NCI-H2081 (cell line): ENCODE measurements at regions not wholly inside any gene's neighbourhood (a gene's known extent, or its start where the extent isn't known, plus 50 kb on each side); places are given as distances from the start of the nearest gene placed in this dataset.
A peak's percentile ranks its signal among the peaks of the same experiment; 100 is the strongest.

Experiments
- DNase-seq, 2 experiments: peaks; one replicate each; lab custom pipeline; 2025; lab: John Stamatoyannopoulos, UW

DNA sequence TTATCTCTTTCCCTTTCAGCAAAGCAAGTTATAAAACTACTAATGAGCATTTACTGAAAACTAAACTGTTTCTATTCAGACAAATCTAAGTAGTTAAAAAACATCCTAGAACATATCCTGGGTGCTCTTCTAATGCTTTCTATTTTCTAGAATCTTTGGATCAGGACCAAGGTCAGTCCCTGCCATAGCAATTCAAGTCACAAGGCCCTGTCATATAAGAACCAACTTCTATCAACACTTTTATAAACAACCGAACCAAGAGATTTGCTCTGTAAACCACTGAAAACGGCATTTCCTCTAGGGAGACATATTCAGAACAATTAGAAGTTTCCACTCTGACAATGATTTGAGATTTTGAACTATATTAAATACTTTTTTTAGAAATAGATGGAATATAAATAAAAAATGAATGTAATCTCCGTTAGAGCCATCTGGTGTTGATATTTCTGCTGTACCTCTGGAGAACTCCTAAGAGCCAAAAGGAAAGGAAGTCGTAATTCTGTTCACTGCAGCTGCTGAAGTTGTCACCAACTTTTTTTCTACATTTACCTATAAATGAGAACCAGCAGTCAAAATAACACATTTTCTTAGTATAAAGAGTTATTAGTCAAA, 51.4 kb upstream of the LGSN start:
- DNase-seq: no peak

DNA sequence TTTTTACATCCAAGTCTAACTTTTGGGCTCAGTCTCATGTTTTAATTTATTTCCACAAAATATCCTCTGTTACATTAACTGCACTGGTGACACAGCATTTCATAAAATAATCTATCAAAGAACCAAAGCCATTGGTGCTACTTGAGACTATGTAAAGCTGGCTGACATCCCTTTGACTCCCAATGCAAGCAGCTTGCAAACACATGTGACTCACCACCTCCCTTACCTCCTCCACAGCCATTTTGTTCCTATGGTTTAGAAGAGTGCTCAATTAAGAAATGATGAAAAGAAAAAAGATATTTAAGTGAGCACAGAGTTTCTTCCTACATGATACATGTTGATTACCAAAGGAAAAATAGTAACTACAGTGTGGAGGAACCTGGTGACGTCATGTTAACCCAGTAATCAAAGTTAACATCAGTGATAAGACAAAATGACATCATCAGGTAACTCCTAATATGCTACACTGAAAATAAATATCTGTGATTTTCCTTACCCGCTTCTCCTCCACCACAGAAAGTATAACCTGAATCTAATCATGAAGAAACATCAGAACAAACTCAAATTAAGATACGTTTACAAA, 53.3 kb upstream of the LGSN start:
- DNase-seq: no peak

DNA sequence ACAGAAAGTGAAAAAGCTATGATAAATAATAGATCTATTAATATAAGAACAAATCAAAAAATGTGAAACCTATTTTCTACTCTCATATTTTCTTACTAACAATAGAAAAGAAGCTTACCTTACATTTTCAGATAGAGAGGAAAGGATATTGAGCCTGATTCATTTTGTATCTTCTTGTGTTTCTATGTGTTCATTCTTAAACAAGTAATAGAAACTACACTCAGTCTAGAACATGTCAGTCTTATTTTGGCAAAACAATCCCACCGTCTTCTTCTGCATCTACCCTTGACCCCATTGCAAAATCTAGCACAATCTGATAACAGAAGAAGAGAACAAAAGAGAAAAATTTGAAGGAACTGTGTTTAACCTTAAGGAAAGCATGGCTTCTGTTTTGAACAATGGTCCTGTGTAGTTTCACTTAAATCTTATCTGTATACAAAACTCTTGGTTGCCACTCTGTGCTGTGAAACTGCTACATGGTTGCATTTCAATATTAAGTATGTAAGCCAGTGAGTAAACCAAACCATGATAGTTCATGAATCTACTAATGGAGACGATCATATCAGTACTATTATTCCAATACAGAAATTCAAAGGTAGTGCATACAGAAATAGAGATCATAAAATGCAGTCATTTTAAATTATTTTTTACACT, 69.5 kb upstream of the LGSN start:
- DNase-seq: no peak

DNA sequence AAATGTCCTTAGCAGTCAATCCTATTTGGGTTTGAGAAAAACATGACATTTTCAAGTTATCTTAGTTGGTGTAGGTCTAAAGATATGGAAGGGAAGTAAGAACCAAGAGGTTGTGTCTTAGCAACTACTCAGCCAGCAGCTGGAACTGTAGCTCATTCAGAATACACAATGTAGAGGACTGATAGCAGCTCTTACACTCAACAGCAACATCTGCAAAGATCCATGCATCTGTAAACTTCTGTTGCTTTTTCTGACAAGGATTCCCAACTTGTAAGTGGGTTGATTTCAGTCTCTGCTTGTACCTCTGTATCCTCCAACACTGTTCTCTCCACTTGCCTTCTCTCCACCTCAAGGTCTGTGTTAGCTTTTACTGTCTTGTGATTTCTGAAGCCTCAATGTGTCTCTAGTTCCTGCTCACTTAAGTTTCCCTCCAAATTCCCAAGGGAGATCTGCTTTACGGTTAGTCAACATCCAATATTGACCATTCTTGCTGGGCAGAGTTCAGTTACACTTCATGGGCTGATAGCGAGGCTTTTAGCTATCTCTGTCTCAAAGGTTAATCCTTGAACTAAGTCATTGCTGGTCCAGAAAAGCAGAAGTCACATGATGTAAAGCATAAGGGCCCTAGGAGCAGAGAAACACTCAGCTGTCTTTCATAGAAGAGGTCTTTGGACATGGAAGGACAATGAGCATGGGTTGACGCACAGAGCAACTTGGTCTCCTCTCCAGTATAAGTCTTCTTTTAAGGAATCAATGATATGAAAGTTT, 71.6 kb upstream of the LGSN start:
- DNase-seq: no peak

DNA sequence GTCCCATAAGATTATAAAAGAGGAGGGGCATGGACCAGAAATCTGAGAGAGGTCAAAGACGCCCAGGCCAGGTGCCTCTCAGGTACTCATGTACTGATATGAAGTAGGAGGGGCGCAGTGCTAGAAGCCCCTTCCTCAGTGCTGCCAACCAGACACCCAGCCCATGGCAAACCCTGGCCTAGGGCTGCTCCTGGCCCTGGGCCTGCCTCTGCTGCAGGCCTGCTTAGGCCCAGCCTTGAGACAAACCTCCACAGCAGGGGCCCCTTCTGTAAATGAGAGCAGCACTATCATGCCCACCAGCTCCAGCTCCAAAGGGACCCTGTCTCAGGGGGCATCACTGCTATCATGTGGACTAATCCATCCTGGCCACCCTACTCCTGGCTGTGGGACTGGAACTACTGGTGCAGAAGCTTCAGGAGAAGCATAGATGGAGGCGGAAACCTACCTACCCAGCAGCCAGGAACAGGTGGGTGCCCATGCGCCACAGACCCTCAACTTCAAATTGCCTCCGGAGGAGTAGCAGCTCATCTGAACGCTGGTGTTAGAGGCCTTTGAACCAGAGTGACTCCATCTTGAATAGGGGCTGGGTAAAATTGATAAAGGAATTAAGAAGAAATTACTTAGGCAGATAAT, 72.4 kb upstream of the LGSN start:
- no peak for DNase-seq

DNA sequence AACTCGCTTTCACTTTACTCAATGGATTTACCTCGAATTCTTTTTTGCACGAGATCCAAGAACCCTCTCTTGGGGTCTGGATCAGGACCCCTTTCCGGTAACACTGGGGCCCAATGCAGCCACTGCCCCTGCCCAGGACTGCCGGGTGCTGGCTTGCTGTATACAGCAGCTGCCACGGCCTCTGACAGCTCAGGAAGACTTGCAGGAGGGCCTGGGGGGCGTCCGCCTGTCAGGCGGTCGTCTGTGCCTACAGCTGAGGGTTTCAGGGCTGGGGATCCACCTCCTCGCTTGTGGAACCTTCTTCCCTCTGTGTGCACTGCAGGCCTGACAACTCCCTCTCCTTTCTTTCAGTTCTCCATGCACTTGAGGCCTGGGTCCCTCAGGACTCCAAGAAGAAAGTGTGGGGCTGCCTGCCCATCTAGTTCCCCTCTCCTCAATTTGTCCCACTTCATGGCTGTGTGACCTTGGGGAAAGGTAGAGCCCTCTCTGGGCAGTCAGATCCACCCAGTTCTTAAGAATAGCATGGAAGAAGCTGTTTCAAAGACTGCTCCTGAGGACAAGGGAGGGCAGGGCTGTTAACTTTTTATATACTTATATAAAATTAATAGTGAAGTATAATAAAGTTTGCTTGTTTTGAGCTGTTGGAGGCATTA, 75.0 kb upstream of the LGSN start:
- no peak for DNase-seq

DNA sequence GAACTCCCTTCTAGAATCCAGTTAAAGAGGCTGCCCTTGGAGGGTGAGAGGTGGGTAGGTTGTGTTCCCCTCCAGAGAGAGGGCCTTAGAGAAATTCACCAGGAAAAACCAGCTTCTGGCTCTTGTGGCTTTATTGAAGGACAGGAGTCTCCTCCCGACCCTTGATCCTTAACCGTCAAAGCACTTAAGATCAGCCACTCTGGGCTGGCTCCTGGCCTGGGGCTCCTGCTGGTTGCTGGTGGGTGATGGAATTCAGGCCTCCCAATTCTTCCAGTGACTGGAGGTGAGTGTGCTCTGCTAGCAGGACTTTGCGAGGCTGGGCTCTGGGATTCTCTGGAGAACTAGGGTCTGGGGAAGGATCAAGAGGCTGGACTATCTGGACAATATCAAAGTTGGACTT, 75.6 kb upstream of the LGSN start:
- no peak for DNase-seq

DNA sequence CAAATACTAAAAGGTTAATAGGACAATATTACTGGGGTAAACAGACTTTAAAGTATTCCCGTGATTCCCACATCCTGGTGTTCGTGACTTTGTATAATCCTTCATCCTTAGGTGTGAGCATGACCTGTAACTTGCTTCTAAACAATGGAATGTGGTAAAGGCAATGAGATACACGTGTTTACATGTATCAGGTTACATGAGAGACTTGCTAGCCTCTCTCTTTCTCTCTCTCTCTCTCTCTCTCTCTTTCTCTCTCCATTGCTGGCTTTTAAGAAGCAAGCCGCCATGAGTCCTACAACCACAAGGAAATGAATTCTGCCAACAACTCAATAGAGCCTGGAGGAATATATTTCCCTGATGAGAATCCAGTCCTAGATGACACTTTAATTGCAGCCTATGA, 83.9 kb upstream of the LGSN start:
- no peak for DNase-seq

DNA sequence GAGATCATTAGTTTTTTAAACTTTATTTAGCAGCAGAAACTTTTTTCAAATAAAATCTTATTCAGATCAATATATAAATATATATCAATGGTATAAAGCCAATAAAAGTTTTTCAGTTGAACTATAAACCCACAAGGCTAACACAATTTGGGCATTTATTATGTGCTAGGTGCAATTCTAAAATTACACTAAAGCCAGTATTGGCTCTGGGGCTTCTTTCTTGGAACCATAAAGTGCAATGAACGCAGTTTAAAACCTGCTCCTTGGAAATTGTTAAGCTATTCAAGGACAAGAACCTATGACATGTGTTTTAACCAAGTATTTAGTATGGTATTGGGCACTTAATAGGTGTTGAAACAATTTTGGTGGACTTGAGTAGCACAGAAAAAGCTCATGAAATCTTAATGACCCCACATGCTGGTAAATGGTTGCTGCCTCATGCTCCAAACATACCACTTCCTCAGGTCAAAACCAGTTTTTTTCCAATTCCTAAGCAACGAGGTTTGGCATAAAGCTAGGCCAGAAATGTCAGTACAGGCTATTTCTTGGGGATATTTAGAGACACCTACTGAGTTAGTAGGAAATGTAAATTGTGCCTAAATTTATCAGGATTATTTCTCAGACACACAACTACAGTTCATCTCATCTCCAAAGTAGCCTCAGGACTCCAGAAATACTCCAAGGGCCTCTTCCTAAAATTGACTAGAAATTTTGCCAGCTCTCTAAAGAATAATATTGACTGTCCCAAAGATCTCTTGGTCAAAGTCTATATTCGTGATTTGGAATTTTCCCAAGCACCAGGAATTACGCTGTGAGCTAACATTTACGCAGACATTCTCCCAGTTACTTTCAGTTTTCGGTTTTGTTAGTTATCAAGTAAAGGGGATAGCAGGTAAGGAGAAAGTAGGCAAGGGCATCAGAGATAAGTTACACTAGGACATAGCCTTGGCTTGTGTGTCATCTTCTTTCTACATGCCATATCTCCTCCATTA, 90.9 kb upstream of the LGSN start:
- no peak for DNase-seq

DNA sequence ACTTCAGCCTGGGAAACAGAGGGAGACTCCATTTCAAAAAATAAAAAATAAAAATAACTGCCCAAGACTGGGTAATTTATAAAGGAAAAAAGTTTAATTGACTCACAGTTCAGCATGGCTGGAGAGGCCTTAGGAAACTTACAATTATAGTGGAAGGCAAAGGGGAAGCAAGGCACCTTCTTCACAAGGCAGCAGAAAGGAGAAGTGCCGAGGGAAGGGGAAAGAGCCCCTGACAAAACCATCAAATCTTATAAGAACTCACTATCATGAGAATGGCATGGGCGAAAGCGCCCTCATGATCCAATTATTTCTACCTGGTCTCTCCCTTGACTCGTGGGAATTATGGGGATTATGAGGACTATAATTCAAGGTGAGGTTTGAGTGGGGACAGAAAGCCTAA, 95.5 kb upstream of the LGSN start:
- DNase-seq: no peak

DNA sequence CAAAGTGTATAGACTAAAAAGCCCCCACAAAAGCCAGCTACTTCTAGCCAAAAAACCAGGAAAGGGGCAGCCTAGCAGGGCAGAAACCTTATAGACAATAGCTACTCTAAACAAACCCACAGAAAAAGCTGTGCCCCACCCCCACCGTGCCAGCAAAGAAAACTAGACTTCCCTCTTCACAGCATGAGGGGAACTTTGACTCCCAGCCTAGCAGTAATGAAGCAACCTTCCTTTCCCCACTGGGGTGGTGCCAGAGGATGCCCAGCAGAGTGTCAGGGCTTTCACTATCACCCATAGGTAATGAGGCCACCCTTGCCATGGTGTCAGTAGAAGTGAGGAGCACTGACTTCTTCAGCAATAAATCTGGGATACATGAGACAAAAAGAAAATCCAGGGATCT, 99.0 kb upstream of the LGSN start:
- no peak for DNase-seq

DNA sequence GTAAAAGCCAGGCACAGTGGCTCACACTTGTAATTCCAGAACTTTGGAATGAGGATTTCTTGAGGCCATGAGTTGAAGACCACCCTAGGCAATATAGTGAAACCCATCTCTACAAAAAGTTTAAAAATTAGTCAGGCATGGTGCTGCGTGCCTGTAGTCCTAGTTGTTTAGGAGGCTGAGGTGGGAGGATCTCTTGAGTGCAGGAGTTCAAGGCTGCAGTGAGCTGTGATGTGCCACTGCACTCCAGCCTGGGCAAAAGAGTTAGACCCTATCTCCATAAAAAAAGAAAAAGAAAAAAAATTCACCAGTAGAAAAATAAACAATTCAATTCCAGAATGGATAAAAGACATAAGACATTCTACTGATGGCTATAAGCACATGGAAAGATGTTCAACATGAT, 104.9 kb upstream of the LGSN start:
- DNase-seq: no peak

DNA sequence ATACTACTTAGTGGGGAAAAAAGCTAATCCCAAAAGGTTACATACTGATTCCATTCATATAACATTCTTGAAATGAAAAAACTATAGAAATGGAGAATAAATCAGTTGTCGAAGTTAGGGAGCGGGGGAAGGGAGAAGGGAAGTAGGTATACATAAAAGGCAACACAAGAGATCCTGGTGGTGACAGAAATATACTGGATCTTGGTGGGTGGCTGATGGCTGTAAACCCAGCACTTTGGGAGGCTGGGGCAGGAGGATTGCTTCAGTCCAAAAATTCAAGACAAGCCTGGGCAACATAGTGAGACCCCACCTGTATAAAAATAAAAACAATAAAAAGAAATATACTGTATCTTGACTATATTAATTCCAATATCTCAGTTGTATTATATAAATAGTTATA, 105.7 kb upstream of the LGSN start:
- DNase-seq: no peak

DNA sequence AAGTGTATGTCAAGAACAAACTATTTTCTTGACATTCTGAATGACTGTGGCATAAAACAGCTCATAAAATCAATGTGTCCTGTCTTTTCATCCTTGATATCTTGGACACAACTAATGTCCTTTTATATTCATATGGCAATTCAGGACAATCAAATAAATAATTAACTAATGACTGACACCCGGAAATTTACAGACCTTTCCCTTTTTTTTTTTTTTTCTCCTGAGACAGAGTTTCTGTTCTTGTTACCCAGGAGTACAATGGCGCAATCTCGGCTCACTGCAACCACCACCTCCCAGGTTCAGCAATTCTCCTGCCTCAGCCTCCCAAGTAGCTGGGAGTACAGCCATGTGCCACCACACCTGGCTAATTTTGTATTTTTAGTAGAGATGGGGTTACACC, 107.1 kb upstream of the LGSN start:
- no peak for DNase-seq

DNA sequence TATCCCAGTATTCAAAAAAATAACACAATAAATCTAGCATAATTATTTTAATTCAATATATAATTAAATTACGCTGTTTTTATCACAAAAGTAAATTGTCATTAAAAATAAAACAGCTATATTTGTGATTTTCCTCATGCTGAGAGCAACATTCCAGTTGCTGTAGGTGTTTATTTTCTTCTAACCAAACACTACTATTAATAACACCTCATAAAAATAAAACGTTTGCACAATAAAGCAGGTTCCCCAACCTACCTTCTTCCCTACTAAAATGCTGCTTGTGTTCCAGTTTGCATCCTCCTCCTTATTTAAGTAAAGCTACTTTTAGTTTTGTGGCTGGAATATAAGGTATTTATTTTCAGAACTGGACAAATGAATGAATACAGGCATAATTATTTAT, 108.2 kb upstream of the LGSN start:
- no peak for DNase-seq

DNA sequence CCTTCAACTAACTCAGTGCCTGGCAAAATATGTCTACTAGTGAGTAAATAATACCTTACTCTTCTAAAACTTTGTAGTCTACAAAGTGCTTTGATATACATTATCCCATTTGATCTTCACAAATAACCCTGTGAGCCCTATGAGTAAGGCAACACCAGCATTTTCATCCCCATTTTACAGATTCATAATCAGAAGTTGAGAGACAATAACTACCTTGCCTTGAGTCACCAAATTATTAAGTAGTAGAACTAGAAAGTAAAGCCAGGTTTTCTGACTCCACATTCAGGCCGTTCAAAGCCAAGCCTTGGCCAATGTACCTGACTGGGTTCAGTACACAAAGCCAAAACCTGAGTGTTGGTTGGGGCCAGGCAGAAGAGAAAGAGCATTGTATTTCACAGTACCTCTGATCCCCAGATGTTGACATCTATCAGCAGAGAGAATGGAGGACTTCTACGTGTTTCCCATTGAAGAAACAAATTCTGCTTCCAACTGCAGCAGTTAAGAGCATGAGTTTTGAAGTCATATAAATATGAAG, 111.3 kb upstream of the LGSN start:
- no peak for DNase-seq

DNA sequence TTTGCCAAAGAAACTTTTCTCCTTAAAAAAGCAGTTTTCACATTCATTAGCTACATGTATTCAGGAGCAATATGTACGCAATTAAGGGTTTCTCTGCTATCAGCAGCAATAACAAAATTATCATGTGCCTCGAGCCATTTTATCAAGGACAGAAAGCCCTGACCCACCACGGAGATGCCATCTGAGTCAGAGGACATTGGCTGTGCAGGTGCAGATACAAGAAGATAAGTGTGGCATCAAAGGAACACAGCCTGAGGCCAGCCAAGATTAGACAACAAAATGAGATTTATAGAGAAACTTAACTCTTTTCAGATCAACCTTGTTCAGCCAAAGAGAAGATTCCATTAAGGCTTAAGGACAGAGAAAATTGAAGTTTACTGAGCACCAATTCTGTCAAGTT, 115.2 kb upstream of the LGSN start:
- no peak for DNase-seq

DNA sequence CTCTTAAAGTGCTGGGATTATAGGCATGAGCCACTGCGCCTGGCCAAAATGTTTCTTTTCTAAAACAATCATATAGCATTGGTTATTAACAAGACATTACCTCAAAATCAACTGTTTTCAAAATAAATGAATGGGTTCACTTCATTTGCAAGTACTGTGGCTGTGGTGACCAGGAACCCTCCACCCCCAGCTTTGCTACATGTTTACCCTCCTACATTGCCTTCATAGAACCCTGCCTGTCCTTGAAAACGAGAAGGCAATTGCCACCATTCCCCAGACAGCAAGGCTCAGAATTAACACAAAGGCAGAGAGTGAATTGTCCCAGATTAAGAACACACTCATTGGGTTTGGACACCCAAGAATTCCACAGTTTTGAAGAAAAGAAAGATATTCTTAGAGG, 116.6 kb upstream of the LGSN start:
- DNase-seq: no peak

DNA sequence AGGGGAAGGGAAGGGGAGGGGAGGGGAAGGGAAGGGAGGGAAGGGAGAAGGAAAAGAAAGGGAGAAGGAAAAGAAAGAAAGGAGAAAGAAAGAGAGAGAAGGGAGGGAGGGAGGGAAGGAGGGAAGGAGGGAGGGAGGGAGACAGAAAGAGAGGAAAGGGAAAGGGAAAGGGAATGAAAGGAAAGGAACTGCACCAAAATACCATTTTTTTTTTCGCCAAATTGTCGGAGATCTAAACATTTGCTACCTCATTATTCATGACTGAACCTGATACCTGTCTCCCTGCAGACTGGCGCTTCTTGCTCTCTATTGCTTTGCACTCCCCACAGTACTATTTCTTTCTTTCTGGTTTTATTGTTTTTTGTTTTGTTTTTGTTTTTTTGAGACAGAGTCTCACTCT, 117.3 kb upstream of the LGSN start:
- DNase-seq: no peak

DNA sequence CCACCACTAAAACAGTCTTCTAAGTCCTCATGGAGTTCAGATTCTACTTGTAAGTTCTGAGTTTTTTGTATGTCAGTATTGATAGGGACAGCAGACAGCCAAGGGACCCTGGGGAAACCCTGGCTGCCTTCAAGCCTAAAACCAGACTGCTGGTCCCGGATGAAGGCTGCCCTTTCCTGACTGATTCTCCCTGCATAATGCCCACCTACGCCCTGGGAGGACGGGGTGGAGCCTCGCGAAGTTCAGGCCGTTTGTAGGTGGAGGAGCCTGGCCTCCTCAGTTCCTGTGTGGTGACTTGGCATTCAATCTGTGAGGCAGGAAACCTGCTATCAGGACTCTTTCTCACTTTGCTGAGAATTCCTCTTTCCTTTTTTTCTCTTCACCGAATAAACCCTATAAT, 120.3 kb upstream of the LGSN start:
- DNase-seq: peak; percentile 2 to 24

DNA sequence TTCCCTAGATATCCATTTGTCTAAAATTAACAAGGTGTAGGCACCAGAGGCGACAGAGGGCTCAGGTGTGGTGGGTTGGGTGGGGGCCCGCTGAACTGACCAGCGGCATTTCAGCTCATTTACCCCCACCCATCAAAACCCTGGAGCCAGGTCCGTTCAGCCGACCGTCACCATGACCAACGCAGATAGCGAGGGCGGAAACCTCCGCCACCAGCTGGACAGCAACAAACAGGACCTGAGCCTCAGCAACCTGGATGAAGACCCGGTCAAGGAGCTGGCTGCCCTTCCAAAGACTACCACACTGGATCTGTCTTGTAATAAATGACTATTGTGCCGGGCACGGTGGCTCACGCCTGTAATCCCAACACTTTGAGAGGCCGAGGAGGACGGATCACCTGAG, 120.8 kb upstream of the LGSN start:
- DNase-seq: no peak
